IPS-NIHi7 (cell line): ENCODE measurements at regions not wholly inside any gene's neighbourhood (a gene's known extent, or its start where the extent isn't known, plus 50 kb on each side); places are given as distances from the start of the nearest gene placed in this dataset.
A peak's percentile ranks its signal among the peaks of the same experiment; 100 is the strongest.
"Not testable (repeated sequence)": the region's sequence is repeated elsewhere in the genome, so short reads cannot be mapped to it uniquely, and the experiment has no call there.

Experiments used
- DNase-seq: peaks from one replicate; pipeline ENCODE4 v3.0.0; 2012; ENCODE audit warnings: mixed read lengths; ENCODE audit errors: extremely low spot score

DNA sequence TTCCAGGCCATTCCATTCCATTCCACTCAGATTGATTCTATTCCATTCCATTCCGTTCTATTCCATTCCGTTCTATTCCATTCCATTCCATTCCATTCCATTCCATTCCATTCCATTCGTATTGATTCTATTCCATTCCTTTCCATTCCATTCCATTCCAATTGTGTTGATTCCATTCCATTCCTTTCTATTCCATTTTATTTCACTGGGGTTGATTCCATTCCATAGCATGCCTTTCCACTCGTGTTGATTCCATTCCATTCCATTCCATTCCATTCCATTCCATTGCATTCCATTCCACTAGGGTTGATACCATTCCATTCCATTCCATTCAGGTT lies 1142.3 kb downstream of the RPIA start:
- DNase-seq, result no peak

DNA sequence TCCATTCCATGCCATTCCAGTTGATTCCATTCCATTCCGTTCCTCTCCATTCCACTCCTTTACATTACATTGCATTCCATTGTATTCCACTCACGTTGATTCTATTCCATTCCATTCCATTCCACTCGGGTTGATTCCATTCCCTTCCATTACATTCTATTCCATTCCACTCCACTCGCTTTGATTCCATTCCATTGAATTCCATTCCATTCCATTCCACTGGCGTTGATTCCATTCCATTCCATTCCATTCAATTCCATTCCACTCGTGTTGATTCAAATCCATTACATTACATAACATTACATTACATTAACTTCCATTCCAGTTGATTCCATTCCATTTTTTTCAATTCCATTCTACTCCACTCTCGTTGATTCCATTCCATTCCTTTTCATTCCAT lies 1142.8 kb downstream of the RPIA start:
- no peak for DNase-seq

DNA sequence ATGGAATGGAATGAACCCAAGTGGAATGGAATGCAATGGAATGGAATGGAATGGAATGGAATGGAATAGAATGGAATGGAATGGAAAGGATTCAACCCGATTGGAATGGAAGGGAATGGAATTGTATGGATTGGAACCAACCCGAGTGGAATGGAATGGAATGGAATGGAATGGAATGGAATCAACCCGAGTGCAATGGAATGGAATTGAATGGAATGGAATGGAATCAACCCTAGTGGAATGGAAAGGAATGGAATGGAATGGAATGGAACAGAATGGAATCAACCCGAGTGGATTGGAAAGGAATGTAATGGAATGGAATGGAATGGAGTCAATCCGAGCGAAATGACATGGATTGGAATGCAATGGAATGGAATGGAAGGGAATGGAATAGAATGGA lies 1144.9 kb downstream of the RPIA start:
- not testable (repeated sequence) for DNase-seq

DNA sequence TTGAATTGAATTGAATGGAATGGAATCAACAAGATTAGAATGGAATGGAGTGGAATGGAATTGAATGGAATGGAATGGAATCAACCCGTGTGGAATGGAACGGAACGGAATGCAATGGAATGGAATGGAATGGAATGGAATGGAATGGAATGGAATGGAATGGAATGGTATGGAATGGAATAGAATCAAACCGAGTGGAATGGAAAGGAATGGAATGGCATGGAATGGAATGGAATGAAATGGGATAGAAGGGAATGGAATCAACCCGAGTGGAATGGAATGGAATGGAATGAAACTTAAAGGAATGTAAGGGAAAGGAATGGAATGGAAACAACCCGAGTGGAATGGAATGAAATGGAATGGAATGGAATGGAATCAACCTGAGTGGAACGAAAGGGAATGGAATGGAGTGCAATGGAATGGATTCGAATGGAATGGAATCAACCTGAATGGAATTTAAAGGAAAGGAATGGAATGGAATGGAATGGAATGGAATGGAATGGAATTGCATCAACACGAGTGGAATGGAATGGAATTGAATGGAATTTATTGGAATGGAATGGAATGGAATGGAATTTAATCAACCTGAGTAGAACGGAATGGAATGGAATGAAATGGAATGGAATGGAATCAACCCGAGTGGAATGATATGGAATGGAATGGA lies 1146.6 kb downstream of the RPIA start:
- no peak for DNase-seq

DNA sequence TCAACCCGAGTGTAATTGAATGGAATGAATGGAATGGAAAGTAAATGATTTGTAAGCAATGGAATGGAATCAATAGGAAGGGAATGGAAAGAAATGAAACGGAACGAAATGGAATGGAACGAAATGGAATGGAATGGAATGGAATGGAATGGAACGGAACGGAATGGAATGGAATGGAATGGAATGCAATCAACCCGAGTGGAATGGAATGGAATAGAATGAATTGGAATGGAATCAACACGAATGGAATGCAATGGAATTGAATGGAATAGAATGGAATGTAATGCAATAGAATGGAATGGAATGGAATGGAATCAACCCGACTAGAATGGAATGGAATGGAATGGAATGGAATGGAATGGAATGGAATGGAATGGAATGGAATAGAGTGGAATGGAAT lies 1148.7 kb downstream of the RPIA start:
- not testable (repeated sequence) for DNase-seq

DNA sequence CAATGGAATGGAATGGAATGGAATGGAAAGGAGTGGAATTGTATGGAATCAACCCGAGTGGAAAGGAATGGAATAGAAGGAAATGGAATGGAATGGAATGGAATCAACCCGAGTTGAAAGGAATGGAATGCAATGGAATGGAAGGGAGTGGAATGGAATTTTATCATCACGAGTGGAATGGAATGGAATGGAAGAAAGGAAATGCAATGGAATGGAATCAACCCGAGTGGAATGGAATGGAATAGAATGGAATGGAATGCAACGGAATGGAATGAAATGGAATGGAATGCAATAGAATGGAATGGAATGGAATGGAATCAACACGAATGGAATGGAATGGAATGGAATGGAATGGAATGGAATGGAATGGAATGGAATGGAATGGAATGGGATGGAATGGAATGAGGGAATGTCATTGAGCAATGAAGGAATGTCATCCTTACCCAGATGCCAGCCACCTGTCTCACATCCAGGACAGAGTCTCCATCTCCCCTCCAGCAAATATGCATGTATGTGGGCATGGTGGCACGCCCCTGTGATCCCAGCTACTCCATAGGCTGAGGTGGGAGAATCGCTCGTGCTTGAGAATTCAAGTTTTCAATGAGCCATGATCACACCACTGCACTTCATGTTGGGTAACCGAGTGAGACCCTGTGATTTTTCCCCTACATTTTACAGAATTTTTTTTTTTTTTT lies 1149.5 kb downstream of the RPIA start:
- DNase-seq, result not testable (repeated sequence)

DNA sequence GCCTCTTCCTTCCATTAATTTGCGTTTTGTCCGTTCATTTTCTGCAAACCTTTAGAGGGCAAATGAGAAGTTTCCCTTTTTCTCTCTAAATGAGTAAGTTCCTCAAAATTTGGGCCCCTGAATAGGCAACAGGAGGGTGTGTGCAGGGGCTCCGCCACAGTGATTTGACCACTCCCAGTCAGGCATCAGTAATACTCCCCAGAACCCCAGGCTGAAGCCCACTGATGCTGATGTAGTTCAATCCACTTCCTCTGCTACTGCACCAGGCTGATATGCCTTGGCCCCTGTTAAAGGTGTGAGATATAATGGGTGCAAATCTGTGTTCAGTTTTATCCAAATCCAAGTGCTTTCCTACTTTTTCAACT lies 1150.0 kb downstream of the RPIA start:
- DNase-seq, result no peak

DNA sequence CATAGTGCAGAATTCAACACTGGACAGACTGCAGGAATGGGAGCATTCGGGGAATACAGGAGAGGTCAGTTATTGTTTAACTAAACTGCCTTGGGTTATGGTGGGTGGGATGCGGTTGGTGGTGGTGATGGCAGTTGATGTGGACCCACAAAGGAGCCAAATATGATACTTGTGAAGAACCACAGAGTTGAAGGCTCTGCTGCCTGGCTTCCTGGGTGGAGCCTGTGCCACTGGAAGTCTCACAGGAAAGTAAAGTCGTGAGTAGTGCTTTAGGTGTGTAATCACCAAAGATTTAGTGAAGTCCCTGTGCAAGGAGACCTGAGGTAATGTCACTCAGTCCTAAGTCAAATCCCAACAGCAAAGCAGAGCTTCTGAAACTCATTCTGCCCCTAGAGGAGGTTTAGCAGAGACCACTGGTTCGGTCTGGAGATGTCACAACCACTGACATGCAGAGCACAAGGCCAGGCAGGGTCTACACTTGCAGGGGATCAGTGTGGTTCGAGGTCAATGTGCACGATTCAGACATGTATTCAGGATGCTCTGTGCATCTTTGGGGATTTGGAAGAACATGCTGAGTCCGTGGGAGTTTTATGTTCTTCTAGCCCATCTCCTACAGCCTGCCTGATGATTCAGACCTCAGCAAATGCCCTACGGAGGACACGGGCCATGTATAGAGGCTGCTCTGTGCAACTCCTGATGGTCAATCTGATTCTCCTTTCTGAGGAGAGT lies 1150.9 kb downstream of the RPIA start:
- no peak for DNase-seq

DNA sequence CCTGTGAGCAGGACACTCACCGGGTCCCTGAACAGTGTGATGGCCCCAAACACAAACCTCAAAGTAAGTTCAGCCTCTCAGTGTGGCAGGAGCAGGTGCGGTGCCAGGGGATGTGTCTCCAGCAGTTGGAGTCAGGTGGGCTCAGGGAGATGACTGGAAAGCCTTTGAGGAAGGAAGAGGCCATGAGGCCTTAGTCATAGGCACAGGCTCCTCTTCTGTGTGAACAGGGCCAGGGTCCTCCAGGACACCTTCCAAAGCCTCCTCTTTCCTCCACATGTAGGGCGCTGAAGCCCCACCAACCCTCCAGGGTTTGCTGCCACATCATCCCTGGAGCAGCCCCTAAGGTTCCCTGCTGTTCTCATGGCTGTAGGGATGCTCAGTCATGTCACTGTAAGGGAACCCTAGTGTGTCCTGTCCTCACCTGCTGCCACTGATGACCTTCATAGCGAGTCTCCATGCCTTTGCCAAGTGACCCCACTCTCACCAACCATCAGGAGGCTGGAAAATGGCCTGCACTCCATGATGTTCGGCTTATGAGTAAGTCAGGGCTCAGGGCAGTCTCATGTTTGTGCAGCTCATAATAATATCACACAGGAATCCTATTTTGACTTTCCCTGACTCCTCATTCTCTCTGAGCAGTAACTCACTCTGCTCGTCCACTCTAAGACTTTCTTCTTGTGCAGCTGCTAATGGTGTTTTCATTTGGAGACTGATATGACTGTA lies 1152.9 kb downstream of the RPIA start:
- DNase-seq, result peak; percentile 8

DNA sequence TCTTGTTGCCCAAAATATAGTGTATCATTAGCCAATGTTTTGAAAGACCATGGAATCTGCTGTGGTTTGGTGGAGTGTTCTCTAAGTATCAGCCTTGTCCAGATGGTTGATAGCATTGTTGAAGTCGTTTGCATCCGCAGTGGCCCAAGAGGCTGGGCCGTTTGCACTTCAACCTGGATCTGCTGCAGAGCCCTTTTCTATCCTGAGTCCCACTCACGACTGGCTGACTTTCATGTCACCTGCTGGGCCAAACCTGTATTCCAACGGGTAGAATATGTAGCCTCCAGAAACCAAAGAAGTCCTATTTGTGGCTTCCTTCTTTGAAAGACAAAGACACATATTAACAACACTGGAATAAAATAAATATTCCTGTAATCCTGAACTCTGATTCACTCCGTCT lies 1154.1 kb downstream of the RPIA start:
- DNase-seq, result peak; percentile 8

DNA sequence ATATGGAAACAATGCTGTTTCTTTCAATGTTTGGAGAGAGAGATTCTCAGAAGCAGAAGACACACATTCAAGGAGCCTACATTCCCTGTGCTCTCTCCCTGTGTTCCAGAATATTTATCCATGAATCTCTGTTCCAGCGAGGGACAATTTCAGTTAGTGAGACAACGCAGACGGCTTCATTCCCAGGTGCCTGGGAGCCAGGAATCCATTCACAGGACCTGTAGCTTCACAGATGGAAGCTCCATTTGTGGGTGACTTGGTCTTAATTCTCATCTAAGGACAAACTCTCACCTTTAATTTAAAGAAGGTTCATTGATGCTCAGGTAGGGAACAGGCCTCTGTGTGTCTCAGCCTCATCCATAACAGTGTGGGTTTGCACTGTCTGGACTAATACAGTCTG lies 1156.6 kb downstream of the RPIA start:
- peak; percentile 2 for DNase-seq

DNA sequence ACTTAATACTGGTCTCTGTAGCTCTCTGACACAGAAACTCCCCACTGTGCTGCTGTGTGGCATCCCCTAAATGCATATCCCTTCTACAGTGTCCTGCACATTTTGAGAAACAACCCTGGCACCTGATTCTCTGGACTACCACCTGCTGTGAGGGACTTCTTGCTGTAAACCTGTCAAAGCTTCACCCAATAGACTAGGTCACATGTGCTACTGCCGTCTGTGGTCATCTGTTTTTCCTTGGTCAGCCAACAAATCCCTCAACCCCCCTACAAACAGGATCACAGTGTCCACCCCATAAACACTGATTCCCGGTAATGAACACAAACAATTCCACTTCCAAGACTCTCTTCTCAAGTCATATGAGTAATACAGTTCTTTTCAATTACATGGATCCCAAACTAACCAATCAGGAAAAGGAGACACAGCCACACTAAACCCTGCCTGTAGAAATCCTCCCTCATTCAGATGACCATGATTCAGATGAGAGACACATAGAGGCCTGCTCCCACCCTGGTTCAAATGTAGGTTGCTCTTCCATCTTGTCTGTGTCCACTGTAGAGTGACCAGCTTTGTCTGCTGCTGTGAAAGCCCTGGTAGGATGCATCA lies 1157.4 kb downstream of the RPIA start:
- DNase-seq, result peak; percentile 3

DNA sequence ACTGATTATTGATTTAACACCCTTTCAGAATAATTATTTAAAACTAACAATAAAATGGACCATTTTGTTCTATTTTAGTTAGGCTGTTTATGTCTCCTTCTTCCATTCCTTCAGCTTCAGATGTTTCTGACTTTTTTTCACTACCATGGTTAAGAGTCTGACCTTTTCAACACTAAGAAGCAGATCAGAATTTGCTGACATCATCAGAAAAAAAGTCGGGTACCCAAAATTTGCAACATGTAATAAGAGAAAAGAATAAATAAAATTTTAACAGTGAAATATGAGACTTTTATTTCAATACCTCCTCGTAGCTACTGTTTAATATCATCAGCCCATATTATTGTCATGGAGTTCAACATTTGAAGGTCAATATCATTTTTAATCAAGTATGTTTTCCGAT lies 1158.3 kb downstream of the RPIA start:
- no peak for DNase-seq

DNA sequence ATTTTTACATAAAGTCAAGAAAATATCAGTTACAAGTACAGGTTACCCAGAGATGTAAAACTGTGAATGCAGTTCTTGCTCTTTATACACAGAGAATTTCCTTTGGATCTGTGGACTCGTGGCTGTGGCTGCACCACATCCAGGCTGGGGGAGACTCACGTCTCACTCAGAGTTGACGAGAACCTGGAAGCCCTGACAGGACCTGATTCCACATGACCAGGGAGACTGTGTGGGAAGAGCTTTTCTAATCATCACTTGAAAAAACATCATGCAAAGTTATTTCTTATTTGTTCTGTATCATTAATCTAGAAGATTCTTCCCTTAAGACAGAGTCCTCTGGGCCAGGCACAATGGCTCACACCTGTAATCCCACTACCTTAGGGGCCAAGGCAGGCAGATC lies 1159.0 kb downstream of the RPIA start:
- no peak for DNase-seq

DNA sequence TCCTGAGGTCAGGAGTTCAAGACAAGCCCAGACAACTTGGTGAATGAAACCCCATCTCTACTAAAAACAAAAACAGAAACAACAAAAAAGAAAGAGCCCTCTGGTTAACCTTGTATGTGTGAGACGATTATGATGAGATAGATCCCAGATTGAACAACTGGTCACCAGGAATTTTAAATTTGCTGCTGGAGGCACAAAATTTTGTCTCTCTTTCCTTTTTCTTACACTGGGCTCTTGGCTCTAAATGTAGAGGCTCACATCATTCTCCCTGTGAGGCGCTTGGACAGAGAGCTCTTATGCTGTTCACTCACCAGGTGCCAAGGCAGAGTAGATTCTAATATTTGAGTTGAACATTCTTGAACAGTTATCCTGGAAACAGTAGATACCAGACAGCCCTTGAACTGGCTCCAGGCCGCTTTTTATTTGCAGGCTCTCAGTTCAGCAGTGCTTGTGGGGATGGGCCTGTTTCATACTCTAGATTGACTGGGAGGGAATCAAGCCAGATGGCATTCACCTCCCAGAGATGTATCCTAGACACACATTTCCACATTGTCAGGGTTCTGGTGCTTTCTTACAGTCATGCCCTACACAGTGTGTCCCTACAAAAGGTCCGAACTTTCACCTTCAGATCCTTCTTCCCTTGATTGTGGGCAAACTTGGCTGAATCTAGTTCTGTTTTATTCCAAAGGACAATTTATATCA lies 1159.6 kb downstream of the RPIA start:
- no peak for DNase-seq

DNA sequence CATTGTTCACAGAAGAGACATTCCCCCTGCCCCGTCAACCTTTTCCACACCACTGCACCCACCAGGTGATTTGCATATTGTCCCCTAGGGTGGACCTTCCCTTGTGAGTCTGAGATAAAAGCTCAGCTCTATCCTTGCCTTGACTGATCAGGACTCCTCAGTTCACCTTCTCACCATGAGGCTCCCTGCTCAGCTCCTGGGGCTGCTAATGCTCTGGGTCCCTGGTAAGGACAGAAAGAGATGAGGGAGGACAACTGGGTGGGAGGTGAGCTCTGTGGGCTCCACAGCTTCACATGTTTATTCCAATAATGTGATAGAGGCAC lies 1160.1 kb downstream of the RPIA start:
- no peak for DNase-seq

DNA sequence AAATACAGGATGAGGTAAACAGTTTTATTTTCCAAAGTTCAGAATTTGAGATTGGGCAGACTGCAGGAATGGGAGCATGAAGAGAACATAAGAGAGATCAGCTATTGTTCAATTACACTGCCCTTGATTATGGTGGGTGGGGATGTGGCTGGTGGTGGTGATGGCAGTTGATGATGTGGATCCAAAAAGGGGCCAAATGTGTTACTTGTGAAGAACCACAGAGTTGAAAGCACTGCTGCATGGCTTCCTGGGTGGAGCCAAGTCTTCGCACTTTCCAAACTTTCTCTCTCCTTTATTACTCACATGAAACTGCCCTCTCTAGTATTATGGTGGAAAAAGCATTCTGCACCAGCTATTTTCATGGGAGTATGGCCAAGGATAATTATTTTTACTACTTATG lies 1162.0 kb downstream of the RPIA start:
- DNase-seq, result not testable (repeated sequence)

DNA sequence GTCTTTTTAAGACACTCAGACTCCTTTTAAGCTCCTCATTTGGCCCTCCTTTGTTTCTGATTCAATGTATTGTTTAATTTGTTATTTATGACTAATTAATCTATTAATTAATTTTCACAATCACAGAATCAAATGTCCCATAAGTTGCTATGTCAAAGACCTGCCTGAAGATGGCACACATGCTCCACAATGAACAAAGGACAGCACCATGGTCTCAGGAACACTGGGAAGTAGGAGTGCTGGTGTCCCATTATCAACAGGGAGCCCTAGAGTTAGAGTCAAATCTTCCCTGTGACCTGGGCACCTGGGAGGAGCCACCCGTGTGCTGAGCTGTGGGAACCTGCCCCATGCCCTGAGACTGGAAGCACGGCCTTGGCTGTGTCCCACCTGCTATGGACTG lies 1164.3 kb downstream of the RPIA start:
- DNase-seq, result not testable (repeated sequence)

DNA sequence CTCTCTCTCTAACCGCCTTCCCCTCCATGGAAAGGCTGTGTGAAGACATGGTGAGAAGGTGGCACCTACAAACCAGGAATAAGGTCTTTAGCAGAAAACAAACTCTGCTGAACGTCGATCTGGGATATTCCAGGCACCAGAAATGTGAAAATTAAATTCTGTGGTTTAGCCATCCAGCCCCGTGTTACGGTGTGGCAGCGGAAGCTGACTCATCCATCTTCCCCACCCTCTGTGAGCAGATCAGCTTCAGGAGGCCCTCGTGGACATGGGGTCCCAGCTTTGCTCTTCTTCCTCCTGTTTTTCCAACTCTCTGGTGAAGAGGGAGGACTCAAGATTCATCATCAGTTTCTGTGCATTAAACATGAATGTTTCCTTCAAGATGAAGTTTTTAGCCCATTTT lies 1164.8 kb downstream of the RPIA start:
- not testable (repeated sequence) for DNase-seq

DNA sequence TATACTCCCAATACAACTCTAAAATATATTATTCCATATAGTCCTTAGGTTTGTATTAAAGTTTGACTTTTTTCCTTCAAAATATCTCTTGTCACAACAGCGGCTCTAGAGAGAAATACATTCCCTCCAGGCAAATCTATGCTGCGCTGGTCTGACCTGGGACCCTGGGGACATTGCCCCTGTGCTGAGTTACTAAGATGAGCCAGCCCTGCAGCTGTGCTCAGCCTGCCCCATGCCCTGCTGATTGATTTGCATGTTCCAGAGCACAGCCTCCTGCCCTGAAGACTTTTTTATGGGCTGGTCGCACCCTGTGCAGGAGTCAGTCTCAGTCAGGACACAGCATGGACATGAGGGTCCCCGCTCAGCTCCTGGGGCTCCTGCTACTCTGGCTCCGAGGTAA lies 1170.7 kb downstream of the RPIA start:
- not testable (repeated sequence) for DNase-seq

DNA sequence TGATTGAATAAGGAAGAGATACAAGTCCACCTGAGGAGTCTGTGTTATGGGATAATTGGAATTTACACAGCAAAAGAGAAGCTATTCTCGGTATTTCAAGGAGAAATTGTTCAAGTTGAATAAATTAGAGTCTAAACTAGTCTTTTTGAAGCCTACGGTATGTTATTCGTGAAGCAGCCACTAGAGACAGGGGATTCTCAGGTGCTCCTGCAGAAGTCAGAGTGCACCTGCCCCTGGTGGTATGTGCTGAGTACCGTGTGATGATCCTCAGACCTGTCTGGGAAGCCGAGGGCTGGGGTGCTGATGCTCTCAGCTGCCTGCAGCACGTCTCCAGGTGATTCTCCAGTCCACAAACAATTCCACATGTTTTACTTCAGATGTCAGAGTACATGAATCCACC lies 1171.7 kb downstream of the RPIA start:
- DNase-seq, result not testable (repeated sequence)
